Uterus (tissue), 3 donors: ENCODE measurements at regions not wholly inside any gene's neighbourhood (a gene's known extent, or its start where the extent isn't known, plus 50 kb on each side); places are given as distances from the start of the nearest gene placed in this dataset.
"Not testable (repeated sequence)": the region's sequence is repeated elsewhere in the genome, so short reads cannot be mapped to it uniquely, and the experiment has no call there.

ENCODE experiments used
- DNase-seq, 2 donors: peaks; one replicate each; pipeline ENCODE4 v3.0.0-alpha.2; 2019 to 2020
- H3K27ac ChIP-seq, 2 donors: fragments of 200-600 bp; sonication (generic); 1 replicate in 1 of 2; 2 replicates in 1 of 2; pipeline ENCODE4 v1.5.1; 2016 to 2018
- H3K27me3 ChIP-seq, 2 donors: fragments of 200-600 bp; sonication (generic); one replicate each; pipeline ENCODE4 v1.5.1; 2018 to 2019; ENCODE audit warnings: control low read depth in 1 of 2
- H3K36me3 ChIP-seq, 2 donors: fragments of 200-600 bp; sonication (generic); one replicate each; pipeline ENCODE4 v1.5.1; 2019; ENCODE audit warnings: control low read depth in 1 of 2
- H3K4me1 ChIP-seq, 2 donors: fragments of 200-600 bp; sonication (generic); one replicate each; pipeline ENCODE4 v1.5.1; 2018 to 2019; ENCODE audit warnings: control low read depth in 1 of 2
- H3K4me3 ChIP-seq, 2 donors: fragments of 200-600 bp; sonication (generic); 1 replicate in 1 of 2; 2 replicates in 1 of 2; pipeline ENCODE4 v1.5.1; 2018 to 2019; ENCODE audit warnings: mild to moderate bottlenecking in 1 of 2
- H3K9me3 ChIP-seq, 2 donors: fragments of 200-600 bp; sonication (generic); one replicate each; pipeline ENCODE4 v1.5.1; 2019; ENCODE audit warnings: control low read depth in 1 of 2
- CTCF ChIP-seq, 4 experiments: fragments of 200-600 bp in 2 of 4; fragments of 450-650 bp in 2 of 4; sonication (generic) in 2 of 4; IDR thresholded peaks; one replicate each; pipeline ENCODE4 v1.5.1; 2016 to 2019; ENCODE audit warnings: antibody characterized with exemption in 4 of 4, mild to moderate bottlenecking in 2 of 4, moderate library complexity in 1 of 4
- POLR2A ChIP-seq, 2 donors: fragments of 450-650 bp; IDR thresholded peaks; one replicate each; pipeline ENCODE4 v1.6.1; 2016; ENCODE audit warnings: antibody characterized with exemption in 2 of 2, mild to moderate bottlenecking in 1 of 2, moderate library complexity in 1 of 2
- intact Hi-C: fragments of 100-400 bp; cut with DNase I; formaldehyde crosslinking; loops from one replicate; pipeline ENCODE4 v1.15.1; 2023; ENCODE audit warnings: low total_unique reads
- donor health status: DM: yes; HTN: yes; CAD: no.

DNA sequence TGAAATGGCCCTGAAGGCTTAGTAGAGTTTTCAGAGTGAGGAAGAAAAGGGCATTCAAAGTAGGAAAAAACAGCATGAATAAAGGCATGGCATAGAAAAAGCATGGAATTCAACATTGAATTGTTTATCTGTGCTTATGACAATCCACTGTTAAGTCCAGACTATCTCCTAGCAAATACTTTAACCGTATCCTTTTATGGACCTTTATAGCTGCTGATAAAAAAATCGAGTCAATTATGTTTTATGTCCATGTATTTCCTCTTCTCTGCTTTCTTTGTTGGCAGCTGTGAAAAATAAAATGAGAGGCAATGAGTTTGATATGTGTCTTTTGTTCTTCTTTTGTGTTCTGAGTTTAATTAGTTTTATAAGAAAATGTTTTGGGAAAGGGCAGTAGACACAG, 70.4 kb downstream of the TDRD15 start:
- intact Hi-C loops, result no loop called here
- no peaks in the 10 kb centered on the region for H3K4me1 ChIP-seq
- no peak for DNase-seq
- H3K4me3 ChIP-seq, result no peak overlapping the region
- H3K27ac ChIP-seq, result no peak overlapping the region
- TF ChIP-seq POLR2A (IDR thresholded peaks at IDR 0.05) (no peak), CTCF (IDR thresholded peaks at IDR 0.05) (no peak)
- H3K9me3 ChIP-seq, result no peaks in the 10 kb centered on the region
- H3K36me3 ChIP-seq, result no peaks in the 10 kb centered on the region
- H3K27me3 ChIP-seq, result no peaks in the 10 kb centered on the region

- H3K9me3 ChIP-seq, result no peaks in the 10 kb centered on the region
- H3K36me3 ChIP-seq, result no peaks in the 10 kb centered on the region
- H3K27ac ChIP-seq, result no peak overlapping the region
- intact Hi-C loops, result no loop called here
- no peaks in the 10 kb centered on the region for H3K4me1 ChIP-seq
- DNase-seq, result no peak
- TF ChIP-seq CTCF (IDR thresholded peaks at IDR 0.05) (no peak), POLR2A (IDR thresholded peaks at IDR 0.05) (no peak)
- no peak overlapping the region for H3K4me3 ChIP-seq
- no peaks in the 10 kb centered on the region for H3K27me3 ChIP-seq
These were observed 71.1 kb downstream of the TDRD15 start for GRCh38 chr2:21194858-21195271.

DNA sequence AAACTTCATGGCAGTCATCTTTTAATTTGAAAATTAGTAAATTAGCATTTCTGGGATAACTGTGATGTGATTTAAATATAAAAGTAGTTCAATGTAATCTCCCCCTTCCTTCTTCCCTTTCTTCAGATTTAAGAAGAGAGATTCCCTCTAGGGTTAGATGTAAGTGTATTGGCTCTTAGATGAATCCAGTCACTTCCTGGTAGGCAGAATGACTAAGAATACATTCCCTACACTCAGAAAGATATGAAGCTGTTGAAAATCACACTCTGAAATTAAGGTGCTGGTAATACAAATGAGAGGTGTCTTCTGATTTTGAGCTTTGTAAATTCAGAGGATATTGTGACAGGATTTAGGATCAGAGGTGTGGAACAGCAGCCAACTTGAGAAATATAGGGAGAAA, 71.6 kb downstream of the TDRD15 start:
- Histone ChIP-seq H3K36me3 (no peaks in the 10 kb centered on the region), H3K9me3 (no peaks in the 10 kb centered on the region), H3K4me3 (no peak overlapping the region), H3K27me3 (no peaks in the 10 kb centered on the region), H3K27ac (no peak overlapping the region), H3K4me1 (no peaks in the 10 kb centered on the region)
- intact Hi-C loops, result no loop called here
- no peak for DNase-seq
- no peak for TF ChIP-seq POLR2A (IDR thresholded peaks at IDR 0.05)
- TF ChIP-seq CTCF (IDR thresholded peaks at IDR 0.05), result no peak

DNA sequence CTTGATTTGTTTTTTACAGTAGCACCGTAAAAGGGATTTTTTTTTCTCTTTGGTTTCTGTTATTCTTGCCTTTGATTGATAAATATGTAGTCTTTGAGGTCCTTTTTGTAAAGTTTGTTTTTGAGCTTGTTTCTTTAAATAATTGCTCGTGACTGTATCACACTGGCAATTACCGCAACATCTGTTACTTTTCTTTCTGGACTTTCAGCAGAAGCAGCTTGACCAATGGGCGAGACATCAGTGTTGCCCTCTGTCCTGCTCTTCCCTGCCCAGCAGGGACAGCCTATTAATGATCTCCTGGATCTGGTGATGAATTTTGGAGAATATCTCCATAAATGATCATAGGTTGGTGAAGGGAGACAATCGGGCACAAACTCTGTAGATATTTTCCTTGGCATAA, 74.9 kb downstream of the TDRD15 start:
- no peak overlapping the region for H3K4me3 ChIP-seq
- no peaks in the 10 kb centered on the region for H3K27me3 ChIP-seq
- no peak for TF ChIP-seq POLR2A (IDR thresholded peaks at IDR 0.05)
- H3K27ac ChIP-seq, result no peak overlapping the region
- intact Hi-C loops, result no loop called here
- no peaks in the 10 kb centered on the region for H3K4me1 ChIP-seq
- H3K9me3 ChIP-seq, result no peaks in the 10 kb centered on the region
- no peaks in the 10 kb centered on the region for H3K36me3 ChIP-seq
- no peak for DNase-seq

DNA sequence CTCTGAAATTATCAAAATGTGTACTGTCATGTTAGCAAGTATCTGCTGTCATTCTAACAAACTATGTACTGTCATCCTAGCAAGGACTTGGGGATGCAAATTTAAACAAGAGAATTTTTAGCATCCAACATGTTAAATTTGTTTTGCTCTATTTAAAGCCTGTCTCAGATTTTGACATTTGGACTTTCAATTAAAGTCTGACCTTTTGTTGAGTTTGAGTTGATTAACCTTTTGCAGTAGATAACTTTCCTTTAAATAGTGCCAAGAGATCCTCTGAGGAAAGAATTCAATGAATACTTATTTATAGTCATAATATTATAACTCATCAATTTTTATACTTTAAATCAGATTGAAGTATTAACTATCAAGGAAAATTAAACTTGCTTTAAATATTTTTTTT, 80.2 kb downstream of the TDRD15 start:
- H3K9me3 ChIP-seq, result no peaks in the 10 kb centered on the region
- intact Hi-C loops, result no loop called here
- H3K36me3 ChIP-seq, result no peaks in the 10 kb centered on the region
- DNase-seq, result no peak
- TF ChIP-seq CTCF (IDR thresholded peaks at IDR 0.05) (no peak), POLR2A (IDR thresholded peaks at IDR 0.05) (no peak)
- no peaks in the 10 kb centered on the region for H3K4me1 ChIP-seq
- H3K27ac ChIP-seq, result no peak overlapping the region
- H3K4me3 ChIP-seq, result no peak overlapping the region
- H3K27me3 ChIP-seq, result no peaks in the 10 kb centered on the region

DNA sequence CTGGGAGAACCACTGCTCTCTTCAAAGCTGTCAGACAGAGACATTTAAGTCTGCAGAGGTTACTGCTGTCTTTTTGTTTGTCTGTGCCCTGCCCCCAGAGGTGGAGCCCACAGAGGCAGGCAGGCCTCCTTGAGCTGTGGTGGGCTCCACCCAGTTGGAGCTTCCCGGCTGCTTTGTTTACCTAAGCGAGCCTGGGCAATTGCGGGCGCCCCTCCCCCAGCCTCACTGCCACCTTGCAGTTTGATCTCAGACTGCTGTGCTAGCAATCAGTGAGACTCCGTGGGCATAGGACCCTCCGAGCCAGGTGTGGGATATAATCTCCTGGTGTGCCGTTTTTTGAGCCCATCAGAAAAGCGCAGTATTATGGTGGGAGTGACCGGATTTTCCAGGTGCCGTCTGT, 90.3 kb downstream of the TDRD15 start:
- H3K4me1 ChIP-seq, intact Hi-C loops, H3K4me3 ChIP-seq, H3K27me3 ChIP-seq, H3K27ac ChIP-seq, DNase-seq, H3K9me3 ChIP-seq, H3K36me3 ChIP-seq: not testable (repeated sequence)
